ENCODE measurements at regions not wholly inside any gene's neighbourhood (a gene's known extent, or its start where the extent isn't known, plus 50 kb on each side); places are given as distances from the start of the nearest gene placed in this dataset.

- Histone ChIP-seq H4K20me1 (ENCODE audit: control insufficient read depth, insufficient read depth) (no peaks in the 10 kb centered on the region), H3K9ac (ENCODE audit: control insufficient read depth, insufficient read depth, low read length) (no peak overlapping the region), H3K27me3 (replicated peaks in 1 of 2; ENCODE audit: control insufficient read depth in 2 of 2, insufficient read depth in 2 of 2, low read length in 1 of 2) (no peaks in the 10 kb centered on the region), H3K36me3 (ENCODE audit: control insufficient read depth in 2 of 2, insufficient read depth in 2 of 2, low read length in 1 of 2) (no peaks in the 10 kb centered on the region), H2AFZ (ENCODE audit: control insufficient read depth, low read depth, low read length) (no peak overlapping the region), H3K9me3 (replicated peaks; ENCODE audit: control insufficient read depth, insufficient read depth, low read length) (no peaks in the 10 kb centered on the region), H3K4me3 (no peak overlapping the region), H3K4me1 (ENCODE audit: control insufficient read depth, insufficient read depth, low read length) (no peaks in the 10 kb centered on the region), H3K79me2 (ENCODE audit: control insufficient read depth, insufficient read depth, low read length) (no peaks in the 10 kb centered on the region), H3K27ac (ENCODE audit: control insufficient read depth, insufficient read depth) (no peak overlapping the region), H3K4me2 (ENCODE audit: control insufficient read depth, insufficient read depth) (no peak overlapping the region)
- DNase-seq (ENCODE audit: low read depth, low spot score) (no peak), FAIRE-seq (no peak), ATAC-seq (no peak)
- ChIA-PET CTCF (interaction anchor here (1.0 to 1.7 kb wide), 4 partner anchors 11 to 71 kb away, joined by 3 to 4 read pairs (median 4); no protein-coding TSS in a partner anchor), RAD21 (ENCODE audit: unreplicated experiment) (interaction anchor here (1.0 to 1.2 kb wide), 2 partner anchors 25 to 27 kb away, joined by 3 to 4 read pairs; no protein-coding TSS in a partner anchor), SMC1A (ENCODE audit: uncharacterized antibody, unreplicated experiment) (interaction anchor here (0.7 to 1.6 kb wide), 3 partner anchors 9 to 50 kb away, joined by 3 to 5 read pairs (median 3); no protein-coding TSS in a partner anchor), POLR2A (no interaction called here)
- 4% methylated on average over 3 of the region's 3 CpGs for WGBS (ENCODE audit: insufficient coverage, insufficient replicate concordance, low lambda C conversion rate, missing lambda C conversion rate)
- no TSS peak for BruUV-seq (replicated peaks)
- in situ Hi-C loops (cut with MboI), result no loop called here
- TF ChIP-seq RCOR1 (conservative IDR thresholded peaks at IDR 0.05; ENCODE audit: low read depth, low read length) (no peak), RUNX3 (IDR thresholded peaks at IDR 0.05; ENCODE audit: low read length) (no peak), CTCF (IDR thresholded peaks at IDR 0.05 in 2 of 3, conservative IDR thresholded peaks at IDR 0.05 in 1 of 3; ENCODE audit: control insufficient read depth in 2 of 3, extremely low read depth in 1 of 3, insufficient read depth in 1 of 3, low read depth in 3 of 3, low read length in 3 of 3) (no peak), NFIC (IDR thresholded peaks at IDR 0.05; ENCODE audit: low read depth, low read length) (no peak), IRF3 (IDR thresholded peaks at IDR 0.05) (no peak), SMC3 (IDR thresholded peaks at IDR 0.05; ENCODE audit: borderline replicate concordance, low read length) (no peak), TCF12 (IDR thresholded peaks at IDR 0.05; ENCODE audit: low read depth, low read length) (no peak), RAD21 (IDR thresholded peaks at IDR 0.05; ENCODE audit: insufficient read depth, low read depth, low read length) (no peak), MYB (IDR thresholded peaks at IDR 0.05; ENCODE audit: borderline replicate concordance, low read depth, low read length) (no peak), ZBED1 (IDR thresholded peaks at IDR 0.05; ENCODE audit: borderline replicate concordance) (no peak), MXI1 (IDR thresholded peaks at IDR 0.05; ENCODE audit: low read depth, low read length) (no peak), RFX5 (IDR thresholded peaks at IDR 0.05; ENCODE audit: low read depth, low read length) (no peak)
- TF ChIP-seq, protein P1, sequence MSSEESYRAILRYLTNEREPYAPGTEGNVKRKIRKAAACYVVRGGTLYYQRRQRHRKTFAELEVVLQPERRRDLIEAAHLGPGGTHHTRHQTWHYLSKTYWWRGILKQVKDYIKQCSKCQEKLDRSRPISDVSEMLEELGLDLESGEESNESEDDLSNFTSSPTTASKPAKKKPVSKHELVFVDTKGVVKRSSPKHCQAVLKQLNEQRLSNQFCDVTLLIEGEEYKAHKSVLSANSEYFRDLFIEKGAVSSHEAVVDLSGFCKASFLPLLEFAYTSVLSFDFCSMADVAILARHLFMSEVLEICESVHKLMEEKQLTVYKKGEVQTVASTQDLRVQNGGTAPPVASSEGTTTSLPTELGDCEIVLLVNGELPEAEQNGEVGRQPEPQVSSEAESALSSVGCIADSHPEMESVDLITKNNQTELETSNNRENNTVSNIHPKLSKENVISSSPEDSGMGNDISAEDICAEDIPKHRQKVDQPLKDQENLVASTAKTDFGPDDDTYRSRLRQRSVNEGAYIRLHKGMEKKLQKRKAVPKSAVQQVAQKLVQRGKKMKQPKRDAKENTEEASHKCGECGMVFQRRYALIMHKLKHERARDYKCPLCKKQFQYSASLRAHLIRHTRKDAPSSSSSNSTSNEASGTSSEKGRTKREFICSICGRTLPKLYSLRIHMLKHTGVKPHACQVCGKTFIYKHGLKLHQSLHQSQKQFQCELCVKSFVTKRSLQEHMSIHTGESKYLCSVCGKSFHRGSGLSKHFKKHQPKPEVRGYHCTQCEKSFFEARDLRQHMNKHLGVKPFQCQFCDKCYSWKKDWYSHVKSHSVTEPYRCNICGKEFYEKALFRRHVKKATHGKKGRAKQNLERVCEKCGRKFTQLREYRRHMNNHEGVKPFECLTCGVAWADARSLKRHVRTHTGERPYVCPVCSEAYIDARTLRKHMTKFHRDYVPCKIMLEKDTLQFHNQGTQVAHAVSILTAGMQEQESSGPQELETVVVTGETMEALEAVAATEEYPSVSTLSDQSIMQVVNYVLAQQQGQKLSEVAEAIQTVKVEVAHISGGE (CRISPR knock-in tag; IDR thresholded peaks at IDR 0.05), result no peak
- TF ChIP-seq, protein P2, sequence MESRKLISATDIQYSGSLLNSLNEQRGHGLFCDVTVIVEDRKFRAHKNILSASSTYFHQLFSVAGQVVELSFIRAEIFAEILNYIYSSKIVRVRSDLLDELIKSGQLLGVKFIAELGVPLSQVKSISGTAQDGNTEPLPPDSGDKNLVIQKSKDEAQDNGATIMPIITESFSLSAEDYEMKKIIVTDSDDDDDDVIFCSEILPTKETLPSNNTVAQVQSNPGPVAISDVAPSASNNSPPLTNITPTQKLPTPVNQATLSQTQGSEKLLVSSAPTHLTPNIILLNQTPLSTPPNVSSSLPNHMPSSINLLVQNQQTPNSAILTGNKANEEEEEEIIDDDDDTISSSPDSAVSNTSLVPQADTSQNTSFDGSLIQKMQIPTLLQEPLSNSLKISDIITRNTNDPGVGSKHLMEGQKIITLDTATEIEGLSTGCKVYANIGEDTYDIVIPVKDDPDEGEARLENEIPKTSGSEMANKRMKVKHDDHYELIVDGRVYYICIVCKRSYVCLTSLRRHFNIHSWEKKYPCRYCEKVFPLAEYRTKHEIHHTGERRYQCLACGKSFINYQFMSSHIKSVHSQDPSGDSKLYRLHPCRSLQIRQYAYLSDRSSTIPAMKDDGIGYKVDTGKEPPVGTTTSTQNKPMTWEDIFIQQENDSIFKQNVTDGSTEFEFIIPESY (IDR thresholded peaks at IDR 0.05), result no peak
- intact Hi-C loops (cut with micrococcal nuclease; ENCODE audit: unreplicated experiment), result no loop called here
Observed at GRCh38 chr13:84524586-84524985, 642.3 kb upstream of the SLITRK1 start.
